Muscle of leg (tissue), 3 donors: ENCODE measurements at regions not wholly inside any gene's neighbourhood (a gene's known extent, or its start where the extent isn't known, plus 50 kb on each side); places are given as distances from the start of the nearest gene placed in this dataset.

ENCODE experiments used
- DNase-seq: peaks from one replicate; pipeline ENCODE4 v3.0.0; 2013
- H3K27ac ChIP-seq: one replicate; pipeline ENCODE4 v1.5.1; 2013; ENCODE audit warnings: mild to moderate bottlenecking, low read length, control low read depth
- H3K27me3 ChIP-seq: one replicate; pipeline ENCODE4 v1.6.1; 2013; ENCODE audit warnings: low read length; ENCODE audit not compliant: control insufficient read depth, insufficient read depth
- H3K36me3 ChIP-seq: one replicate; pipeline ENCODE4 v1.6.1; 2013; ENCODE audit warnings: low read length; ENCODE audit not compliant: control insufficient read depth, insufficient read depth
- H3K4me1 ChIP-seq: one replicate; pipeline ENCODE4 v1.6.1; 2013; ENCODE audit warnings: low read length; ENCODE audit not compliant: control insufficient read depth, insufficient read depth
- H3K4me3 ChIP-seq: one replicate; pipeline ENCODE4 v1.5.1; 2013; ENCODE audit warnings: low read length, control low read depth
- H3K9me3 ChIP-seq: replicated peaks from 2 replicates; pipeline ENCODE4 v1.6.1; 2013; ENCODE audit warnings: low read depth, low read length; ENCODE audit not compliant: control insufficient read depth
- WGBS: methylation state at CpG from one replicate; pipeline ENCODE4 v1.1.5; 2013; ENCODE audit warnings: missing lambda C conversion rate; ENCODE audit not compliant: insufficient coverage; 5-methylcytosine and 5-hydroxymethylcytosine counted together

DNA sequence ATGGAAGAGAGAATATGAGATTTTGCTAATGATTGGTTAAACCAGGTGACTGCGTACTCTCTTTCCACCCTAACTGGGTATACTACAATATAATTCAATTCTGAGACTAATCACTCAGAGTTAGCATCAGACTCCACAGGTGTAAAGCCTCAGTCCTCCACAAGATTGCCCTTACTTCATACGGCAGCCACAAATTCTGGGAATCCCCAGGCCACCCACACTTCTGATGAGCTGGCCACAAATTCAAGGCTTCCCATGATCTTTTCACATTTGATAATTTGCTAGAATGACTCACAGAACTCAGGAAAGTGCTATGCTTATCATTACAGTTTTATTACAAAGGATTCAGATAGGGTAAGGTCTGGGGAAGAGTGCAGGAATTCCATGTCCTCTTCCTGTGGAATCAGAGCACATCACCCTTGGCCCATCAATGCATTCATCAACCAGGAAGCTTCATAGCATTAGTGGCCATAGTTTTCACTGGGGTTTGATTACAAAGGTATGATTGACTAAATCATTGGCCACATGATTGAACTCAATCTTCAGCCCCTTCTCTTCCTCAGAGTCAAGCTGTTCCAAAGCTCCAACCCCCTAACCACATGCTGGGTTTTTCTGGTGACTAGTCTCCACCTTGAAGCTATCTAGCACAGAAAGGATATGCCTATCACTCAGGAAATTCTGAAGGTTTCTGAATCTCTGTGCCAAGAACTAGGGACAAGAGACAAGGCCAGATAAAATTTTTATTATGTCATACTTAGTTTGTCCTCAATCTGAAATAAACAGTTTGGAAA is 131.7 kb downstream of the HHIPL2 start:
- 67% methylated on average over 1 of the region's 2 CpGs for WGBS
- H3K27me3 ChIP-seq = no peaks in the 10 kb centered on the region
- H3K9me3 ChIP-seq = no peaks in the 10 kb centered on the region
- no peak for DNase-seq
- no peak overlapping the region for H3K4me3 ChIP-seq
- H3K36me3 ChIP-seq = no peaks in the 10 kb centered on the region
- no peak overlapping the region for H3K27ac ChIP-seq
- no peaks in the 10 kb centered on the region for H3K4me1 ChIP-seq

- Histone ChIP-seq H3K36me3 (no peaks in the 10 kb centered on the region), H3K4me3 (no peak overlapping the region), H3K9me3 (no peaks in the 10 kb centered on the region), H3K27me3 (no peaks in the 10 kb centered on the region), H3K4me1 (no peaks in the 10 kb centered on the region), H3K27ac (no peak overlapping the region)
- WGBS = 84% methylated on average over 3 of the region's 5 CpGs
- DNase-seq = no peak
Observed at GRCh38 chr1:222415441-222415840, 132.5 kb downstream of the HHIPL2 start.

- H3K9me3 ChIP-seq = no peaks in the 10 kb centered on the region
- no peaks in the 10 kb centered on the region for H3K36me3 ChIP-seq
- H3K27ac ChIP-seq = no peak overlapping the region
- DNase-seq = no peak
- no peaks in the 10 kb centered on the region for H3K4me1 ChIP-seq
- H3K27me3 ChIP-seq = no peaks in the 10 kb centered on the region
- WGBS = no CpG with 5 or more reads among the region's 2 CpGs
- no peak overlapping the region for H3K4me3 ChIP-seq
Observed at GRCh38 chr1:222413991-222414549, 133.8 kb downstream of the HHIPL2 start.

DNA sequence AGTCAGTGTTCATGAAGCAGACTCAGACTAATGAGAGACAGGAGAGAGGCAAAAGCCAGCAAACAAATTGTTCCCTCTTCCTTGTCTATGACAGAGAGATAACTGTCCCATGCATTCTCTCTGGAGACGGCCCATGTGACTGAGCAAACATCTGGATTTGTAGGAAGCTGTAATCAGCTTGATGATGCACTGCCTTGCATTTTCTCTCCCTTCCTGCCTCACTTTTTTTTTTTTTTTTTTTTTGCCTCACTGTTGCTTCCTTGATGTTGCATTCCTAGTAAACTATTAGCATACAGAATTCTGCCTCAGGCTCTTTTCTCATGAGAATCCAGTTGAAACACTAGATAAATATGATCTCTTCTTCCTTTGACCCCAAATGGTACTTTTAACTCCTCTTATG is 134.5 kb downstream of the HHIPL2 start:
- no peaks in the 10 kb centered on the region for H3K27me3 ChIP-seq
- DNase-seq = peak; percentile 58
- no peaks in the 10 kb centered on the region for H3K36me3 ChIP-seq
- peak overlapping the region; percentile 45 for H3K27ac ChIP-seq
- no peaks in the 10 kb centered on the region for H3K4me1 ChIP-seq
- H3K4me3 ChIP-seq = no peak overlapping the region
- WGBS = no CpG with 5 or more reads among the region's 1 CpG
- no peaks in the 10 kb centered on the region for H3K9me3 ChIP-seq

DNA sequence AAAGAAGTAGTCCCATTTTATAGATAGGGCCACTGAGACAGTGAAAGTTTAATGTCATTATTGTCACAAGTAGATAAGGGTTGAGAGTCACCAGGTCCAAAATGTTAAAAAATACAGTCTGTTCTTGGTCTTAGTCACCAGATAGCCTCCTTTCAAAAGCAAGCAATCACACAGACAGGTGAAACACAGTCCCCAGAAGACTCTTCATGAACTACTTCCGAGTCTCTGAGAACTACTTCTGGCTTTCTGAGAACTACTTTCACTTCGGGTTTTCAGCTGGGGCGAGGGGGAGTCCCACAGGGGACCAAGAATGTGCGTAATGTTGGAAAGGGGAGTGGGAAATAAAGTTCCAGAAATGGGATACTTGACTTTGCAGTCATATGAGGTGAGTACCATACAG is 143.2 kb downstream of the HHIPL2 start:
- Histone ChIP-seq H3K9me3 (no peaks in the 10 kb centered on the region), H3K4me3 (no peak overlapping the region), H3K27me3 (no peaks in the 10 kb centered on the region), H3K27ac (no peak overlapping the region), H3K4me1 (no peaks in the 10 kb centered on the region), H3K36me3 (no peaks in the 10 kb centered on the region)
- no peak for DNase-seq
- WGBS = 58% methylated on average over 3 of the region's 4 CpGs

- H3K4me3 ChIP-seq = no peak overlapping the region
- no peaks in the 10 kb centered on the region for H3K9me3 ChIP-seq
- H3K27ac ChIP-seq = no peak overlapping the region
- H3K4me1 ChIP-seq = no peaks in the 10 kb centered on the region
- no peaks in the 10 kb centered on the region for H3K36me3 ChIP-seq
- no peaks in the 10 kb centered on the region for H3K27me3 ChIP-seq
- no peak for DNase-seq
Observed at GRCh38 chr1:222399197-222399596, 148.7 kb downstream of the HHIPL2 start.

DNA sequence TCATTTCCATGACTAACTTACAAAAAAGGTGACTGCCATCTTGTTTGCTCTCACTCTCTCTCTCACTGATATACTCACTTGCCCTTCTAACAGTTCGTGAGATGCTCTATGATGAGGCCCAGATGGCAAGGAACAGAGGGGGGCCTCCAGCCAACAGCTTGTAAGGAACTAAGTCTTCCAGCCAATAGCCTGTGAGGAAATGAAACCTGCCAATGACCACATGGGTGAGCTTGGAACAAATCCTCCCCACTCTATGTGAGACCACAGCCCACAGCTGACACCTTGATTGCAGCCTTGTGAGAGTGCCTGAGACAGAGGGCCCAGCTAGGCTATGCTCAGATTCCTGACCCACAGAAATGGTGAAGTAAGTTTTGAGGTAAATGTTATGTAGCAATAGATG is 153.7 kb downstream of the HHIPL2 start:
- 40% methylated on average over 1 of the region's 1 CpG for WGBS
- no peaks in the 10 kb centered on the region for H3K4me1 ChIP-seq

DNA sequence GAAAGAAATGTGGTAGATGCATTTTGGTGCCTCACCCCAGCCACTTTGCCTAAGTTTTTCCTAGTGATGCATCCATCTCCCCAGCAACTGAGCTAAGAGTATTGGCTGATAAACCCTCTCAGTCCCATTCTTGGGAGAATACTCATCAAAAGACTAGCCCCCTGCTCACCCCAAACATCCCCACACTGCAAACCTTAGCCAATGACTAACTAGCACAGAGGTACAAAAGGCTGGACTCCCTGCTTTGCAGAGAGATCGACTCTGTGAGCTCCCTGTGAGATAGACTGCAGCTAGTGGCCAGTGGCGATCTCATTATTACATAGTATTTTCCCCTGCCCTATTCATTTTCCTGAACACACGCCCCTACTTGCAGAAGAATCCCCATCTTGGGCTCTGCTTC is 155.3 kb downstream of the HHIPL2 start:
- no peak for DNase-seq
- Histone ChIP-seq H3K4me1 (no peaks in the 10 kb centered on the region), H3K27ac (no peak overlapping the region), H3K9me3 (no peaks in the 10 kb centered on the region), H3K4me3 (no peak overlapping the region), H3K36me3 (no peaks in the 10 kb centered on the region), H3K27me3 (no peaks in the 10 kb centered on the region)
- WGBS = 45% methylated on average over 2 of the region's 3 CpGs

More for the DNA sequence above, 153.7 kb downstream of the HHIPL2 start:
- Histone ChIP-seq H3K27ac (no peak overlapping the region), H3K9me3 (no peaks in the 10 kb centered on the region), H3K4me3 (no peak overlapping the region), H3K36me3 (no peaks in the 10 kb centered on the region), H3K27me3 (no peaks in the 10 kb centered on the region)
- no peak for DNase-seq

- DNase-seq = no peak
- Histone ChIP-seq H3K4me3 (no peak overlapping the region), H3K4me1 (no peaks in the 10 kb centered on the region)
Observed at GRCh38 chr1:222390181-222390580, 157.7 kb downstream of the HHIPL2 start.

DNA sequence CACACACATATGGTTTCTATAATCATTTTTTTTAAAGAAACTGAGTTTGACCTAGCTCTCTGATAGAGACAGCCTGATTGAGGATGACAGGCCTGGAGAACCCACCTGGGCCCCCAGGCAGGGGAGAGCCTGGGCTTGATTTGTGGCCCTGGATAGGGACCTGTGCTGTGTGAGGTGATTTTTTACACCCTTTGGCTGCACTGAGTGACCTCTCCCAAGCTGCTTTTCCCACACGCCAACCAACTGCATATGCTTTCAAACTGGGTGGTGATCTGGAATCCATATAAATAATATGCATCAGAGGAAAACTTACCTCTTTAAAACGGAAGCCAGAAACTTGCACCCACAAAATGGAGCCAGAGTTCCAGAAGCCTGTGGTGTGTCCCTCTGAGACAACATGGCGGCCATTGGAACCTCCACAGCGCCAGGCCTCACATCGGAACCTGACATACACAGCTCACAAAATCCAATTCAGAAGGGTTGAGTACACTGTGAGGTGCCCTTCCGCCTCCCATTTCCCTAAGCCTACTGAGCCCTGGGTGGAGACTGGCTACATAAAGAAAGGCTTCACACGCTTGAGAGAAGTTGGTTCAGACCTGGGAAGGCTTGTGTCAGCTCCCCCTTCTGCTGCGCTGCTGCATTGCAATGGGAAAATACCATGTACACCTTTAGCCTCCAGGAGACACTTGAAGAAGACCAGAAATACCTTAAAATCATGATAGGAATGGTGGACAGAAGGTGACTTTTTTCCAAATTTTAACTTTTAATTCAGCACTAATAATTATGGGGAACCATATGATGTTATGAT is 160.7 kb downstream of the HHIPL2 start:
- no peak for DNase-seq
- no peaks in the 10 kb centered on the region for H3K9me3 ChIP-seq
- no peak overlapping the region for H3K4me3 ChIP-seq
- WGBS = 56% methylated on average over 3 of the region's 8 CpGs
- no peaks in the 10 kb centered on the region for H3K4me1 ChIP-seq
- no peaks in the 10 kb centered on the region for H3K27me3 ChIP-seq
- no peak overlapping the region for H3K27ac ChIP-seq
- no peaks in the 10 kb centered on the region for H3K36me3 ChIP-seq

More at GRCh38 chr1:222390181-222390580, 157.7 kb downstream of the HHIPL2 start:
- 88% methylated on average over 2 of the region's 2 CpGs for WGBS
- Histone ChIP-seq H3K27ac (no peak overlapping the region), H3K9me3 (no peaks in the 10 kb centered on the region), H3K36me3 (no peaks in the 10 kb centered on the region), H3K27me3 (no peaks in the 10 kb centered on the region)
